K562 (cell line): ENCODE measurements at regions not wholly inside any gene's neighbourhood (a gene's known extent, or its start where the extent isn't known, plus 50 kb on each side); places are given as distances from the start of the nearest gene placed in this dataset.

Experiments used
- ATAC-seq: fragments of 200-7000 bp; cut with Tn5 transposase; 3 replicates; pipeline ENCODE4 v1.9.1; 2020; ENCODE audit warnings: moderate library complexity
- BruUV-seq: library from RNA; stranded (reverse); fragments of 400-500 nt; replicated peaks from 2 replicates; lab custom pipeline; 2021; lab: Mats Ljungman, UMichigan
- CTCF ChIA-PET: fragments of 300-600 bp; formaldehyde crosslinking; extraction: SDS; loops from one replicate; lab custom pipeline; 2021; ENCODE audit warnings: low intra/inter-chr PET ratio; lab: Yijun Ruan, JAX
- POLR2A ChIA-PET: fragments of 300-600, 350-650 bp; sonication (Branson Sonifier 250); formaldehyde crosslinking; extraction: SDS; loops from one replicate; lab custom pipeline; 2021; ENCODE audit warnings: antibody characterized with exemption, inconsistent platforms; lab: Yijun Ruan, JAX
- DNase-seq, 4 experiments: peaks; one replicate each; pipeline versions ENCODE4 v3.0.0 to v3.0.0-alpha.2; 2011 to 2018; ENCODE audit warnings: low spot score in 3 of 4, mixed read lengths in 3 of 4; ENCODE audit errors: extremely low read depth in 1 of 4
- FAIRE-seq: peaks from 2 replicates; lab custom pipeline; 2011; peaks lifted over from hg19 to GRCh38; lab: Jason Lieb, UNC
- H2AFZ ChIP-seq: 2 replicates; pipeline ENCODE4 v1.6.0; 2011; ENCODE audit warnings: low read depth, low read length, control low read depth, inconsistent platforms
- H3K27ac ChIP-seq: fragments of 200-600 bp; 3 replicates; pipeline ENCODE4 v1.8.0; 2011; ENCODE audit warnings: low read depth, mild to moderate bottlenecking, control low read depth, inconsistent platforms, low read length, moderate library complexity, mixed read lengths; ENCODE audit errors: extremely low read depth
- H3K27me3 ChIP-seq, 2 experiments: fragments of 300-600 bp in 1 of 2; 2 replicates in 1 of 2; 3 replicates in 1 of 2; pipeline versions ENCODE4 v1.6.0 to v1.8.0; 2011; ENCODE audit warnings: inconsistent platforms in 2 of 2, low read length in 2 of 2, mild to moderate bottlenecking in 1 of 2, mixed read lengths in 1 of 2, moderate library complexity in 1 of 2; ENCODE audit not compliant: control insufficient read depth in 2 of 2, insufficient read depth in 2 of 2
- H3K36me3 ChIP-seq: fragments of 300-600 bp; 3 replicates; pipeline ENCODE4 v1.8.0; 2011; ENCODE audit warnings: mild to moderate bottlenecking, low read length, inconsistent platforms; ENCODE audit not compliant: control insufficient read depth, insufficient read depth
- H3K4me1 ChIP-seq, 2 experiments: fragments of 200-600 bp in 1 of 2; replicated peaks in 1 of 2; 2 replicates in 1 of 2; 3 replicates in 1 of 2; pipeline versions ENCODE4 v1.5.1 to v1.8.0; 2011; ENCODE audit warnings: inconsistent platforms in 2 of 2, low read length in 2 of 2, mild to moderate bottlenecking in 1 of 2, mixed read lengths in 1 of 2, moderate library complexity in 1 of 2; ENCODE audit not compliant: control insufficient read depth in 2 of 2, insufficient read depth in 2 of 2
- H3K4me2 ChIP-seq: 2 replicates; pipeline ENCODE4 v1.6.1; 2011; ENCODE audit warnings: low read length, control low read depth, inconsistent platforms, mixed read lengths; ENCODE audit not compliant: insufficient read depth
- H3K4me3 ChIP-seq: fragments of 200-600 bp; sonication (generic), shearing (Covaris generic); 2 replicates; pipeline ENCODE4 v1.5.1; 2016; ENCODE audit warnings: control low read depth, inconsistent platforms
- H3K79me2 ChIP-seq: fragments of 200-600 bp; 3 replicates; pipeline ENCODE4 v1.8.0; 2011; ENCODE audit warnings: low read length, inconsistent platforms; ENCODE audit not compliant: control insufficient read depth, insufficient read depth
- H3K9ac ChIP-seq, 2 experiments: 2 replicates each; pipeline versions ENCODE4 v1.6.0 to v1.6.1; 2011; ENCODE audit warnings: low read depth in 2 of 2, low read length in 2 of 2, control low read depth in 1 of 2, inconsistent platforms in 1 of 2, mild to moderate bottlenecking in 1 of 2, mixed read lengths in 1 of 2; ENCODE audit not compliant: insufficient read depth in 1 of 2
- H3K9me1 ChIP-seq: one replicate; pipeline ENCODE4 v1.6.0; 2011; ENCODE audit warnings: inconsistent platforms, mild to moderate bottlenecking, low read length, moderate library complexity; ENCODE audit not compliant: control insufficient read depth, insufficient read depth
- H3K9me3 ChIP-seq: replicated peaks from 2 replicates; pipeline ENCODE4 v1.5.1; 2011; ENCODE audit warnings: low read depth, low read length, inconsistent platforms; ENCODE audit not compliant: control insufficient read depth, insufficient read depth
- H4K20me1 ChIP-seq: replicated peaks from 2 replicates; pipeline ENCODE4 v1.6.1; 2011; ENCODE audit warnings: low read length, inconsistent platforms, mixed read lengths; ENCODE audit not compliant: control insufficient read depth, insufficient read depth
- BDP1 ChIP-seq: IDR thresholded peaks from 3 replicates; pipeline ENCODE4 v1.6.1; 2011; ENCODE audit not compliant: insufficient read length, insufficient read depth
- BRCA1 ChIP-seq, 2 experiments: fragments of 450-650 bp in 1 of 2; sonication (generic) in 1 of 2; formaldehyde crosslinking in 1 of 2; IDR thresholded peaks; 2 replicates each; pipeline versions ENCODE4 v1.5.0 to v1.6.1; 2017 to 2020; ENCODE audit warnings: mild to moderate bottlenecking in 1 of 2, missing genetic modification reagents in 1 of 2
- LEF1 ChIP-seq: fragments of 450-650 bp; IDR thresholded peaks from 2 replicates; pipeline ENCODE4 v1.6.1; 2016; ENCODE audit warnings: mild to moderate bottlenecking
- MCM2 ChIP-seq: fragments of 450-650 bp; IDR thresholded peaks from 2 replicates; pipeline ENCODE4 v1.6.1; 2017; ENCODE audit warnings: low read depth, mild to moderate bottlenecking
- NCOA2 ChIP-seq, 2 experiments: fragments of 450-650 bp; IDR thresholded peaks; 2 replicates each; pipeline ENCODE4 v1.6.1; 2018; ENCODE audit warnings: mild to moderate bottlenecking in 2 of 2, moderate library complexity in 1 of 2; ENCODE audit not compliant: partially characterized antibody in 2 of 2
- NCOR1 ChIP-seq: fragments of 450-650 bp; IDR thresholded peaks from 2 replicates; pipeline ENCODE4 v1.6.1; 2016; ENCODE audit warnings: mild to moderate bottlenecking, moderate library complexity
- NFIC ChIP-seq: fragments of 450-650 bp; IDR thresholded peaks from 2 replicates; pipeline ENCODE4 v1.6.1; 2017; ENCODE audit warnings: mild to moderate bottlenecking, inconsistent platforms
- PHB ChIP-seq: fragments of 250-450 bp; sonication (Bioruptor Pico); IDR thresholded peaks from 2 replicates; pipeline ENCODE4 v1.5.0; 2021
- POLR2B ChIP-seq: fragments of 450-650 bp; IDR thresholded peaks from 2 replicates; pipeline ENCODE4 v1.6.1; 2018; ENCODE audit warnings: low read depth; ENCODE audit not compliant: partially characterized antibody
- PRPF4 ChIP-seq: fragments of 200-400 bp; formaldehyde crosslinking; IDR thresholded peaks from one replicate; pipeline ENCODE4 v1.6.1; 2017; ENCODE audit warnings: low read length, low read depth, mild to moderate bottlenecking; ENCODE audit not compliant: insufficient read depth, poor library complexity, severe bottlenecking
- SREBF1 ChIP-seq: fragments of 150-350 bp; IDR thresholded peaks from 2 replicates; pipeline ENCODE4 v1.6.1; 2014; ENCODE audit warnings: antibody characterized with exemption, low read depth, low read length, borderline replicate concordance
- ZNF134 ChIP-seq: fragments of 250-450 bp; sonication (Bioruptor Pico); conservative IDR thresholded peaks from 2 replicates; pipeline ENCODE4 v1.4.0; 2020
- ZNF347 ChIP-seq: fragments of 450-650 bp; formaldehyde crosslinking; IDR thresholded peaks from 2 replicates; pipeline ENCODE4 v1.4.0; 2020; ENCODE audit warnings: low read depth, mild to moderate bottlenecking, moderate library complexity
- ZNF436 ChIP-seq: fragments of 250-450, 450-650 bp; sonication (Bioruptor Pico); formaldehyde crosslinking; IDR thresholded peaks from 2 replicates; pipeline ENCODE4 v1.7.0; 2020; ENCODE audit warnings: mild to moderate bottlenecking
- WGBS: fragments of 100-300 bp; shearing (Covaris generic); methylation state at CpG from one replicate; pipeline ENCODE4 v1.1.6; 2016; ENCODE audit warnings: low coverage, mixed read lengths; ENCODE audit not compliant: insufficient coverage; ENCODE audit errors: missing lambda C conversion rate; 5-methylcytosine and 5-hydroxymethylcytosine counted together
- in situ Hi-C: fragments of 300-500 bp; cut with MboI; formaldehyde crosslinking; loops from 4 replicates; pipeline ENCODE4 v1.15.0; 2018; ENCODE audit warnings: inconsistent platforms, mixed read lengths
- intact Hi-C: fragments of 100-400 bp; cut with micrococcal nuclease; formaldehyde crosslinking; loops from 2 replicates; pipeline ENCODE4 v1.14.2; 2022
- TF ChIP-seq, protein P1 (sequence below): fragments of 450-650 bp; formaldehyde crosslinking; IDR thresholded peaks from 2 replicates; pipeline ENCODE4 v1.4.0; 2020; ENCODE audit warnings: mild to moderate bottlenecking
- TF ChIP-seq, protein P2 (sequence below): fragments of 450-650 bp; IDR thresholded peaks from one replicate; pipeline ENCODE4 v1.6.1; 2018; ENCODE audit warnings: mild to moderate bottlenecking, moderate library complexity; ENCODE audit not compliant: partially characterized antibody
- TF ChIP-seq, protein P3 (sequence below): sonication (generic); formaldehyde crosslinking; IDR thresholded peaks from 2 replicates; pipeline ENCODE4 v1.8.0; 2023; ENCODE audit warnings: mild to moderate bottlenecking, missing genetic modification reagents
- TF ChIP-seq, protein P4 (sequence below): IDR thresholded peaks from 2 replicates; pipeline ENCODE4 v1.6.1; 2016; ENCODE audit warnings: missing genetic modification characterization, missing compliant biosample characterization

DNA sequence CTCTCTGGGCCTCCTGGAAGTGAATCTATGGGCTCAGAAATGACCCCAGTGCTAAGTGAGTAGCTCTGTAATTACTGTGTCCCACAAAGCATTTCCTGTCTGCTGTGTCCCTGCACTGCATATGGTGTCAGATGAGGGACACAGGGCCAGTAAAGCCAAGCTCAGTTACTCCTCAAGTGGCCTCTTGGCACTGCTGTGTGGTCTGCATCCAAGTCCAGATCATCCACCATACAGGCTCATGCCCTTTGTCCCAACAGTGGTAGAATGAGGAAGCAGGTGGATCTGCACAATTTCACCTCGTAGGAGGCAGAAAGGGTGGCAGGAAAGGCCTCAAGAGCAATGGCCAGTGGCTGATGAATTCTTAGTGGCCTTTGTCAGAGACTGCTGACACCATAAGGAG, 146.8 kb downstream of the SOX9 start (continued):
- TF ChIP-seq, protein P1, sequence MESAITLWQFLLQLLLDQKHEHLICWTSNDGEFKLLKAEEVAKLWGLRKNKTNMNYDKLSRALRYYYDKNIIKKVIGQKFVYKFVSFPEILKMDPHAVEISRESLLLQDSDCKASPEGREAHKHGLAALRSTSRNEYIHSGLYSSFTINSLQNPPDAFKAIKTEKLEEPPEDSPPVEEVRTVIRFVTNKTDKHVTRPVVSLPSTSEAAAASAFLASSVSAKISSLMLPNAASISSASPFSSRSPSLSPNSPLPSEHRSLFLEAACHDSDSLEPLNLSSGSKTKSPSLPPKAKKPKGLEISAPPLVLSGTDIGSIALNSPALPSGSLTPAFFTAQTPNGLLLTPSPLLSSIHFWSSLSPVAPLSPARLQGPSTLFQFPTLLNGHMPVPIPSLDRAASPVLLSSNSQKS (CRISPR knock-in tag): no peak
- TF ChIP-seq, protein P2, sequence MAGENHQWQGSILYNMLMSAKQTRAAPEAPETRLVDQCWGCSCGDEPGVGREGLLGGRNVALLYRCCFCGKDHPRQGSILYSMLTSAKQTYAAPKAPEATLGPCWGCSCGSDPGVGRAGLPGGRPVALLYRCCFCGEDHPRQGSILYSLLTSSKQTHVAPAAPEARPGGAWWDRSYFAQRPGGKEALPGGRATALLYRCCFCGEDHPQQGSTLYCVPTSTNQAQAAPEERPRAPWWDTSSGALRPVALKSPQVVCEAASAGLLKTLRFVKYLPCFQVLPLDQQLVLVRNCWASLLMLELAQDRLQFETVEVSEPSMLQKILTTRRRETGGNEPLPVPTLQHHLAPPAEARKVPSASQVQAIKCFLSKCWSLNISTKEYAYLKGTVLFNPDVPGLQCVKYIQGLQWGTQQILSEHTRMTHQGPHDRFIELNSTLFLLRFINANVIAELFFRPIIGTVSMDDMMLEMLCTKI: no peak
- TF ChIP-seq ZNF134 (CRISPR knock-in tag): no peak
- no peak for TF ChIP-seq LEF1
- no peak for TF ChIP-seq BRCA1 (IDR thresholded peaks at IDR 0.05)
- TF ChIP-seq BRCA1 (CRISPR knock-in tag; IDR thresholded peaks at IDR 0.05): no peak
- TF ChIP-seq NCOA2 (IDR thresholded peaks at IDR 0.05; ENCODE audit: partially characterized antibody in 2 of 2): no peak
- TF ChIP-seq NCOR1: no peak

DNA sequence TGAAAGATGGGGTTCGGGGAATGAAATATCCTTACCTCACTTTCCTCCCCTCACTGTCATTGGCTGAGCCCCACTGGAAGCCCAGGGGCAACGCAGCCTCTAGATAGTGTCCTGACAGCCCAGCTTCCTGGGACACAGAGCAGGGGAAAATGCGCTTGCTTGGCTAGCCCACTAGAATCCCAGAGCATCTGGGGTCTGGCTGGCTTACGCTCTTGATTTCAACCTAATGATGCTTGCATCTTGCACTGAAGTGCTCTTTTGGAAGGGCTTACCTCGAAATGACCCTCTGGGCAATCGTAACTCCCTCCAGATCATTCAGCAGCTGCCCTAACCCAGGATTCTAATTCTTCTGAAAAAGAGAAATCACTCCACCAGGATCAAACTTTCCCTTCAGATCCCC, 147.6 kb downstream of the SOX9 start:
- H3K4me3 ChIP-seq: no peak overlapping the region
- H4K20me1 ChIP-seq: no peaks in the 10 kb centered on the region
- no peaks in the 10 kb centered on the region for H3K27me3 ChIP-seq
- H3K9me3 ChIP-seq: no peaks in the 10 kb centered on the region
- FAIRE-seq (no peak), ATAC-seq (no peak), DNase-seq (no peak)
- intact Hi-C loops (no loop called here), in situ Hi-C loops (no loop called here)
- BruUV-seq: no TSS peak
- WGBS: 1% methylated on average over 6 of the region's 6 CpGs
- no peak overlapping the region for H3K27ac ChIP-seq
- H2AFZ ChIP-seq: no peak overlapping the region
- CTCF ChIA-PET: no interaction called here
- no peak overlapping the region for H3K9ac ChIP-seq
- no peaks in the 10 kb centered on the region for H3K36me3 ChIP-seq
- POLR2A ChIA-PET: interaction anchor here (0.6 kb wide), 1 partner anchor 16 kb away, joined by 3 read pairs; no protein-coding TSS in a partner anchor
- no peaks in the 10 kb centered on the region for H3K79me2 ChIP-seq
- no peaks in the 10 kb centered on the region for H3K4me1 ChIP-seq
- no peak overlapping the region for H3K4me2 ChIP-seq
- no peaks in the 10 kb centered on the region for H3K9me1 ChIP-seq
- TF ChIP-seq, protein P3, sequence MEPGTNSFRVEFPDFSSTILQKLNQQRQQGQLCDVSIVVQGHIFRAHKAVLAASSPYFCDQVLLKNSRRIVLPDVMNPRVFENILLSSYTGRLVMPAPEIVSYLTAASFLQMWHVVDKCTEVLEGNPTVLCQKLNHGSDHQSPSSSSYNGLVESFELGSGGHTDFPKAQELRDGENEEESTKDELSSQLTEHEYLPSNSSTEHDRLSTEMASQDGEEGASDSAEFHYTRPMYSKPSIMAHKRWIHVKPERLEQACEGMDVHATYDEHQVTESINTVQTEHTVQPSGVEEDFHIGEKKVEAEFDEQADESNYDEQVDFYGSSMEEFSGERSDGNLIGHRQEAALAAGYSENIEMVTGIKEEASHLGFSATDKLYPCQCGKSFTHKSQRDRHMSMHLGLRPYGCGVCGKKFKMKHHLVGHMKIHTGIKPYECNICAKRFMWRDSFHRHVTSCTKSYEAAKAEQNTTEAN (CRISPR knock-in tag): no peak
- TF ChIP-seq ZNF347 (CRISPR knock-in tag): no peak
- TF ChIP-seq PHB (CRISPR knock-in tag): no peak
- no peak for TF ChIP-seq MCM2
- no peak for TF ChIP-seq SREBF1
- no peak for TF ChIP-seq BDP1
- no peak for TF ChIP-seq ZNF436 (CRISPR knock-in tag)
- TF ChIP-seq, protein P4, sequence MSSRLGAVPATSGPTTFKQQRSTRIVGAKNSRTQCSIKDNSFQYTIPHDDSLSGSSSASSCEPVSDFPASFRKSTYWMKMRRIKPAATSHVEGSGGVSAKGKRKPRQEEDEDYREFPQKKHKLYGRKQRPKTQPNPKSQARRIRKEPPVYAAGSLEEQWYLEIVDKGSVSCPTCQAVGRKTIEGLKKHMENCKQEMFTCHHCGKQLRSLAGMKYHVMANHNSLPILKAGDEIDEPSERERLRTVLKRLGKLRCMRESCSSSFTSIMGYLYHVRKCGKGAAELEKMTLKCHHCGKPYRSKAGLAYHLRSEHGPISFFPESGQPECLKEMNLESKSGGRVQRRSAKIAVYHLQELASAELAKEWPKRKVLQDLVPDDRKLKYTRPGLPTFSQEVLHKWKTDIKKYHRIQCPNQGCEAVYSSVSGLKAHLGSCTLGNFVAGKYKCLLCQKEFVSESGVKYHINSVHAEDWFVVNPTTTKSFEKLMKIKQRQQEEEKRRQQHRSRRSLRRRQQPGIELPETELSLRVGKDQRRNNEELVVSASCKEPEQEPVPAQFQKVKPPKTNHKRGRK (tag): no peak
- no peak for TF ChIP-seq PRPF4
- TF ChIP-seq POLR2B: no peak
- TF ChIP-seq NFIC: no peak
